Endothelial cell of umbilical vein (primary cell): ENCODE measurements at regions not wholly inside any gene's neighbourhood (a gene's known extent, or its start where the extent isn't known, plus 50 kb on each side); places are given as distances from the start of the nearest gene placed in this dataset.

Source experiments
- BruUV-seq: library from RNA; stranded (reverse); fragments of 400-500 nt; replicated peaks from 2 replicates; lab custom pipeline; 2021; lab: Mats Ljungman, UMichigan
- CTCF ChIA-PET: fragments of 300-600, 350-600 bp; sonication (Branson Sonifier 250); formaldehyde crosslinking; loops from one replicate; lab custom pipeline; 2021; ENCODE audit warnings: antibody characterized with exemption, inconsistent platforms; lab: Charles Lee
- POLR2A ChIA-PET: fragments of 300-600, 350-600 bp; sonication (Branson Sonifier 250); formaldehyde crosslinking; loops from one replicate; lab custom pipeline; 2021; ENCODE audit warnings: antibody characterized with exemption, inconsistent platforms; lab: Charles Lee
- DNase-seq: peaks from one replicate; pipeline ENCODE4 v3.0.0-alpha.2; 2011; ENCODE audit warnings: low read depth, low spot score
- FAIRE-seq: peaks from 2 replicates; lab custom pipeline; 2011; peaks lifted over from hg19 to GRCh38; lab: Jason Lieb, UNC
- H2AFZ ChIP-seq: 2 replicates; pipeline ENCODE4 v1.6.0; 2012; ENCODE audit warnings: low read depth, low read length, control low read depth, inconsistent platforms
- H3K27ac ChIP-seq: 2 replicates; pipeline ENCODE4 v1.5.1; 2011; ENCODE audit warnings: low read depth, mild to moderate bottlenecking, control low read depth, low read length, moderate library complexity; ENCODE audit not compliant: insufficient read depth
- H3K27me3 ChIP-seq, 2 experiments: 2 replicates each; pipeline versions ENCODE4 v1.6.0 to v1.6.1; 2011; ENCODE audit warnings: low read length in 2 of 2, mixed read lengths in 1 of 2; ENCODE audit not compliant: control insufficient read depth in 2 of 2, insufficient read depth in 2 of 2
- H3K36me3 ChIP-seq, 2 experiments: 2 replicates in 1 of 2; 3 replicates in 1 of 2; pipeline ENCODE4 v1.5.1; 2011; ENCODE audit warnings: low read length in 2 of 2, mild to moderate bottlenecking in 1 of 2, moderate library complexity in 1 of 2; ENCODE audit not compliant: control insufficient read depth in 2 of 2, insufficient read depth in 2 of 2; ENCODE audit errors: extremely low read depth in 1 of 2
- H3K4me1 ChIP-seq: 3 replicates; pipeline ENCODE4 v1.5.1; 2011; ENCODE audit warnings: mild to moderate bottlenecking, low read length; ENCODE audit not compliant: control insufficient read depth, insufficient read depth; ENCODE audit errors: extremely low read depth
- H3K4me2 ChIP-seq: 2 replicates; pipeline ENCODE4 v1.6.1; 2011; ENCODE audit warnings: low read length, control low read depth, mixed read lengths; ENCODE audit not compliant: insufficient read depth
- H3K4me3 ChIP-seq, 3 experiments: fragments of 200-600 bp in 1 of 3; sonication (generic), shearing (Covaris generic) in 1 of 3; replicated peaks in 1 of 3; 2 replicates each; pipeline ENCODE4 v1.5.1; 2011 to 2016; ENCODE audit warnings: control low read depth in 3 of 3, low read length in 3 of 3, mild to moderate bottlenecking in 2 of 3, inconsistent platforms in 1 of 3, low read depth in 1 of 3, moderate library complexity in 1 of 3; ENCODE audit not compliant: insufficient read depth in 1 of 3
- H3K79me2 ChIP-seq: 2 replicates; pipeline ENCODE4 v1.6.0; 2012; ENCODE audit warnings: low read length, inconsistent platforms; ENCODE audit not compliant: control insufficient read depth, insufficient read depth
- H3K9ac ChIP-seq: replicated peaks from 2 replicates; pipeline ENCODE3; 2011; ENCODE audit warnings: low read length, control low read depth; ENCODE audit not compliant: insufficient read depth; ENCODE audit errors: extremely low read depth
- H3K9me1 ChIP-seq: replicated peaks from 3 replicates; pipeline ENCODE4 v1.6.0; 2011; ENCODE audit warnings: mild to moderate bottlenecking, low read length; ENCODE audit not compliant: control insufficient read depth, insufficient read depth; ENCODE audit errors: extremely low read depth
- H3K9me3 ChIP-seq: replicated peaks from 2 replicates; pipeline ENCODE4 v1.5.1; 2012; ENCODE audit warnings: low read length, inconsistent platforms; ENCODE audit not compliant: control insufficient read depth, insufficient read depth
- H4K20me1 ChIP-seq: replicated peaks from 2 replicates; pipeline ENCODE3; 2011; ENCODE audit warnings: mild to moderate bottlenecking, low read length; ENCODE audit not compliant: control insufficient read depth, insufficient read depth; ENCODE audit errors: extremely low read depth
- CTCF ChIP-seq, 2 donors: IDR thresholded peaks; 1 replicate in 1 of 2; 2 replicates in 1 of 2; pipeline ENCODE4 v1.5.1; 2011; ENCODE audit warnings: low read length in 2 of 2, mild to moderate bottlenecking in 2 of 2, moderate library complexity in 2 of 2, control low read depth in 1 of 2, inconsistent platforms in 1 of 2, low read depth in 1 of 2; ENCODE audit not compliant: insufficient read depth in 1 of 2; ENCODE audit errors: extremely low read depth in 1 of 2
- EZH2 ChIP-seq: IDR thresholded peaks from 2 replicates; pipeline ENCODE4 v1.6.1; 2012; ENCODE audit warnings: borderline replicate concordance, low read depth, mild to moderate bottlenecking, moderate library complexity, low read length, inconsistent platforms; ENCODE audit not compliant: severe bottlenecking
- FOS ChIP-seq: IDR thresholded peaks from 2 replicates; pipeline ENCODE4 v1.6.1; 2011; ENCODE audit warnings: mild to moderate bottlenecking, low read length, moderate library complexity, borderline replicate concordance; ENCODE audit not compliant: insufficient read depth
- GATA2 ChIP-seq: IDR thresholded peaks from 2 replicates; pipeline ENCODE4 v1.7.0; 2011; ENCODE audit warnings: low read depth, mild to moderate bottlenecking, moderate library complexity, mixed read lengths, low read length; ENCODE audit not compliant: insufficient read length, insufficient read depth
- JUN ChIP-seq: IDR thresholded peaks from 2 replicates; pipeline ENCODE4 v1.6.1; 2011; ENCODE audit warnings: borderline replicate concordance, low read depth; ENCODE audit not compliant: insufficient read length, insufficient read depth
- MAX ChIP-seq: IDR thresholded peaks from 2 replicates; pipeline ENCODE4 v1.6.1; 2011; ENCODE audit not compliant: insufficient read depth, insufficient read length
- MYC ChIP-seq: IDR thresholded peaks from one replicate; pipeline ENCODE4 v1.6.1; 2011; ENCODE audit warnings: mild to moderate bottlenecking, low read depth, low read length
- POLR2A ChIP-seq: IDR thresholded peaks from 2 replicates; pipeline ENCODE4 v1.6.1; 2012; ENCODE audit warnings: low read depth, mild to moderate bottlenecking, control low read depth, low read length
- POLR2AphosphoS5 ChIP-seq: IDR thresholded peaks from 2 replicates; pipeline ENCODE4 v1.6.1; 2012; ENCODE audit warnings: low read depth, mild to moderate bottlenecking, control low read depth, low read length, moderate library complexity; ENCODE audit not compliant: insufficient read depth
- dilution Hi-C: fragments of 300-500 bp; cut with MboI; formaldehyde crosslinking; loops from one replicate; pipeline ENCODE4 v1.15.0; 2019; ENCODE audit warnings: low sequenced_read_pairs; ENCODE audit not compliant: extremely low pct_ligation_motif_present
- intact Hi-C: fragments of 100-400 bp; cut with micrococcal nuclease; formaldehyde crosslinking; loops from one replicate; pipeline ENCODE4 v1.10.0; 2022

GRCh38 chr1:191875994-191876393 lies 282.3 kb upstream of the RGS18 start:
- dilution Hi-C loops: no loop called here
- intact Hi-C loops: no loop called here
- BruUV-seq: no TSS peak
- H3K27me3 ChIP-seq: no peaks in the 10 kb centered on the region
- no peak overlapping the region for H3K4me3 ChIP-seq
- H3K79me2 ChIP-seq: no peaks in the 10 kb centered on the region
- no peaks in the 10 kb centered on the region for H3K36me3 ChIP-seq
- POLR2A ChIA-PET: no interaction called here
- no peak for DNase-seq
- no peak overlapping the region for H3K4me2 ChIP-seq
- no peak overlapping the region for H3K27ac ChIP-seq
- H3K9me3 ChIP-seq: no peaks in the 10 kb centered on the region
- H3K9ac ChIP-seq: no peak overlapping the region
- H3K4me1 ChIP-seq: no peaks in the 10 kb centered on the region
- no peak for TF ChIP-seq FOS
- no peak for TF ChIP-seq GATA2
- no peak for TF ChIP-seq POLR2AphosphoS5
- TF ChIP-seq MAX: no peak
- TF ChIP-seq CTCF (IDR thresholded peaks at IDR 0.05; ENCODE audit: extremely low read depth in 1 of 2, insufficient read depth in 1 of 2, low read depth in 1 of 2, low read length in 2 of 2): no peak
- TF ChIP-seq JUN: no peak
- TF ChIP-seq MYC: no peak
- TF ChIP-seq POLR2A: no peak
- TF ChIP-seq EZH2: no peak
- H3K9me1 ChIP-seq: no peaks in the 10 kb centered on the region
- CTCF ChIA-PET: no interaction called here
- FAIRE-seq: no peak
- no peak overlapping the region for H2AFZ ChIP-seq
- no peaks in the 10 kb centered on the region for H4K20me1 ChIP-seq
